GM19351 (cell line): ENCODE measurements at regions not wholly inside any gene's neighbourhood (a gene's known extent, or its start where the extent isn't known, plus 50 kb on each side); places are given as distances from the start of the nearest gene placed in this dataset.
"Not testable (repeated sequence)": the region's sequence is repeated elsewhere in the genome, so short reads cannot be mapped to it uniquely, and the experiment has no call there.

Experiments
- ATAC-seq: cut with Tn5 transposase; IDR thresholded peaks from one replicate; pipeline ENCODE4 v1.9.1; 2021; ENCODE audit warnings: mild to moderate bottlenecking, moderate library complexity; ENCODE audit not compliant: unreplicated experiment

GRCh38 chr6:86118271-86118670 lies 475.6 kb upstream of the SYNCRIP start:
- ATAC-seq = no peak

- no peak for ATAC-seq
Measured at GRCh38 chr6:86107985-86108384, 465.3 kb upstream of the SYNCRIP start.

DNA sequence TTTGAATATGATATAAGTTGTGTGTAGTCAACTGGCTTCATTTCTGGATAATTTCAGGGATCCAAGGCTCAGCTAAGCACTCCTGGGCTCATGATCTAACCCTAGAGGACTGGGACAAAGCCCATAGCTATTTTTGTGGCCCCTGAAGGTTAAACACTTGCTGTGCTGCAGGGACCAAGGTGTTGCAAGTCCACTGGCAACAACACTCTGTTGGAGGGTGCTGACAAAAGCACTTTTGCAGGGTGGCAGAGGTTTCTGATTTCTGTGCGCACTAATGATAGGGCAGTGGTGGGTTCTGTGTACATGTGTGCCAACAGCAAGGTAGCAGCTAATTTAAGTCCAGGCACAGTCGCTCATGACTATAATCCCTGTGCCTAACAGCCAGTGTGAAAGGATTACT lies 445.3 kb upstream of the SYNCRIP start:
- no peak for ATAC-seq

DNA sequence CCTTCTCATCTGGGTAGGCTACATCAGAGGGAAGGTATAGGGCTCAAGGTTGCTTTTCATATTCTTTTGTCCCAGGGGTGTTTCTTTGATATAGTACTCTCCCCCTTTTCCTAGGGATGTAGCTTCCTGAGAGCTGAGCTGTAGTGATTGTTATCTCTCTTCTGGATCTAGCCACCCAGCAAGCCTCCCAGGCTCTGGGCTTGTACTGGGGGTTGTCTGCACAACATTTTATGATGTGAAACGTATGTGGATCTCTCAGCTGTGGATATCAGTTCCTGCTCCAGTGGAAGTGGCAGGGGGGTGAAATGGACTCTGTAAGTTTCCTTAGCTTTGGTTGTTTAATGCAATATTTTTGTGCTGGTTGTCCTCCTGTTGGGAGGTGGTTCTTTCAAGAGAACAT lies 437.3 kb upstream of the SYNCRIP start:
- no peak for ATAC-seq

- no peak for ATAC-seq
Measured at GRCh38 chr6:86070151-86070550, 427.5 kb upstream of the SYNCRIP start.

DNA sequence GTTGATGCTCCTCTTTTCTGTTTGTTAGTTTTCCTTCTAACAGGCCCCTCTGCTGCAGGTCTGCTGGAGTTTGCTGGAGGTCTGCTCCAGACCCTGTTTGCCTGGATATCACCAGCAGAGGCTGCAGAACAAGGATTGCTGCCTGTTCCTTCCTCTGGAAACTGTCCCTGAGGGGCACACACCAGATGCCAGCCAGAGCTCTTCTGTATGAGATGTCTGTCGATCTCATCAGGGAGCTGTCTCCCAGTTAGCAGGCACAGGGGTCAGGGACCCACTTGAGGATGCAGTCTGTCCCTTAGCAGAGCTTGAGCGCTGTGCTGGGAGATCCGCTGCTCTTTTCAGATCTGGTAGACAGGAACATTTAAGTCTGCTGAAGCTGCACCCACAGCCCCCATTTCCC lies 422.3 kb upstream of the SYNCRIP start:
- not testable (repeated sequence) for ATAC-seq

DNA sequence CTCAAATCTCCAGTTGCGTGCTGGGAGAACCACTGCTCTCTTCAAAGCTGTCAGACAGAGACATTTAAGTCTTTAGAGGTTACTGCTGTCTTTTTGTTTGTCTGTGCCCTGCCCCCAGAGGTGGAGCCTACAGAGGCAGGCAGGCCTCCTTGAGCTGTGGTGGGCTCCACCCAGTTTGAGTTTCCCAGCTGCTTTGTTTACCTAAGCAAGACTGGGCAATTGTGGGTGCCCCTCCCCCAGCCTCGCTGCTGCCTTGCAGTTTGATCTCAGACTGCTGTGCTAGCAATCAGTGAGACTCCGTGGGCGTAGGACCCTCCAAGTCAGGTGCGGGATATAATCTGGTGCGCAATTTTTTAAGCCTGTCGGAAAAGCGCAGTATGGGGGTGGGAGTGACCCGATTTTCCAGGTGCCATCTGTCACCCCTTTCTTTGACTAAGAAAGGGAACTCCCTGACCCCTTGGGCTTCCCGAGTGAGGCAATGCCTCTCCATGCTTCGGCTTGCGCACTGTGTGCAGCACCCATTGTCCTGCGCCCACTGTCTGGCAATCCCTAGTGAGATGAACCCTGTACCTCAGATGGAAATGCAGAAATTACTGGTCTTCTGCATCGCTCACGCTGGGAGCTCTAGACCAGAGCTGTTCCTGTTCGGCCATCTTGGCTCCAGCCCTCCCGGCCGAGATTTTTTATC lies 414.8 kb upstream of the SYNCRIP start:
- ATAC-seq = not testable (repeated sequence)

GRCh38 chr6:86045038-86045437 lies 402.4 kb upstream of the SYNCRIP start:
- no peak for ATAC-seq

DNA sequence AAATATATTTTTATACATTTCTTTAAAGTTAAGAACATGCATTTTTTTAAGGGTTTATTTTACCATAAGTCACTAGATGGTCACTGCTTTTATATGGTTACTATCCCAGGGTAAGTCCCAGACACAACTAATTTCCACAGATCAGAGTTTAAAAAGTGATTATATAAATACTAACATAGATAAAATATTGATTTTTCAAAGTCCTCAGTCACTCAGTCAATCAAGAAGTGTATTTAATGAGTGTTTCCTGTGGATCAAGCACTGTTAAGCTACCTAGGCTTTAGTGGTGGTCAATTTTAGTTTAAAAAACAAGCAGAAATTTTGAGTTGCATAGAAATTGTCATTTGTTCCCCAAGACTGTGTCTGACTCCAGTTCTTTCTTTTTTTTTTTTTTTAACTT lies 399.5 kb upstream of the SYNCRIP start:
- no peak for ATAC-seq

DNA sequence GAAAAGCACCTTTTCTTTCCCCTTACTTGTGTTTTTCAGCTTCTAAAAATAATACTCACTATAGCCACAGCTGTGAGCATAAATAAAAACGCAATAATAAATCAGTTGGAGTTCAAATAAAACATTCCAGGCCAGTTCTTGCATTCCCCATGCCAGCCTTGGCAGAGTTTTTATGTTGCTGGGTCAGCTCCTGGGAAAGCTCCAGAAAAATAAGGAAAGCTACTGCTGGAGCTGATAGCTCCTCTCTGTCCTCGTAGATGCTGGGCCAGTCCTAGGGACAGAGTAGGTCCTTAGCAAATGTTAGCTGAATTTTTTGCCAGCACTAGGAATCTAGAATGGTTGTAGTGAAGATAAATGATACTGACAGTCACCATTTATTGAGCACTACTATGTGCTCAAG lies 389.0 kb upstream of the SYNCRIP start:
- no peak for ATAC-seq

- no peak for ATAC-seq
Measured at GRCh38 chr6:86030875-86031274, 388.2 kb upstream of the SYNCRIP start.

DNA sequence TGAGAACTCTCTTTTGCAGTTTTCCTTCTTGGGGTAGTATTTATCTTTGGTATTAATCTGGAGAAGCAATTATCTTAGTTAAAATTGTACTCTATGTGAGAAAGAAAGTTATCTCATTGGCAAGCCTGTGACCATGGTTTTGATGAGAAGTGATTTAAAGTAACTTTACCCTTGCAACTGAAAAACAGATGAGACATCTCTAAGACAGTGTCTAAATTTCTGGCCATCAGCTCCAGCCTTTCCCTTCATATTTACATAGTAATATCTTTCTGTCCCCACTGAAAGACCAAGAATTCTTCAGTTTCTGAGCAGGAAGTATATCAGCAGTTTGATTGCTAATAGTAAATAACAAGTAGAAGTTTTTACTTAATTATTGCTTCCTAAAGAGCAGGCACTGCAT lies 386.1 kb upstream of the SYNCRIP start:
- no peak for ATAC-seq

- ATAC-seq = not testable (repeated sequence)
Measured at GRCh38 chr6:86026890-86027289, 384.2 kb upstream of the SYNCRIP start.

DNA sequence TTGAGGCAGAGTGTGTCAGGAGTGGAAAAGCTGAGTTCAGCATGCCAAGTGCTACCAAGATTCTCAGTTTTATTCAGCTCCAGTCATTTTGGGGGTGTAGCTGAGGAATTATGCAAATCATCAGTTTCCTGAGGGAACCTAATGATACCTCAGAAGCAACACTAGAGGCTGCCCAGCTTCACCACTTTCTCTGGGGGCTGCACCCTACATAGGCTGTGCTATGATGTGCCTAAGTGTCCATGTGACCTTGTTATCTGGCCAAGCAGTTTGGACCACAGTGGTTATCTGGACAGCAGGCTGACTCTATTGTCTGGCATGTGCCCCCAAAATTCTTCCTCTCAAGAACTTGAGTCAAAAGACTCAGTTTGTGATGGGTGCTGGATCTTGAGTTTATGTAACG lies 374.6 kb upstream of the SYNCRIP start:
- peak; percentile 79 for ATAC-seq

DNA sequence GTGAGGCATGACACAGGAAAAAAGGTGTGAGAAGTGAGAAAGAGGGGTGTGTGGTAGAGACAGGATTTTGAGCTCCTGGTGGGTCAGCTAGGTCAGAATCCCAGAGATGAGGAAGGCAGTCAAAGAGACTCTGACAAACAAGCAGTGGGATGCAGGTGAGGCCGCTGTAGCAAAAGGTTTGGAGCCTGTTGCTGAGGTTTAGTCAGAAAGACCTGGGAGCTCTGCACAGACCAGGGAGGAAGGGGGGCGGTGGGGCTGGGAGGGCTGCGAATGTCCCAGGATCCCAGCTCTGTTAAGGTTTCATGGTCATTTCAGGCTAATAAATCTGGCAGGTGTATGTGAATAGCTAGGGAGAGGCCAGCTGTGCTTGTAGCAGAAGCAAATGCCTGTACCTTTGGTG lies 373.9 kb upstream of the SYNCRIP start:
- ATAC-seq = no peak

DNA sequence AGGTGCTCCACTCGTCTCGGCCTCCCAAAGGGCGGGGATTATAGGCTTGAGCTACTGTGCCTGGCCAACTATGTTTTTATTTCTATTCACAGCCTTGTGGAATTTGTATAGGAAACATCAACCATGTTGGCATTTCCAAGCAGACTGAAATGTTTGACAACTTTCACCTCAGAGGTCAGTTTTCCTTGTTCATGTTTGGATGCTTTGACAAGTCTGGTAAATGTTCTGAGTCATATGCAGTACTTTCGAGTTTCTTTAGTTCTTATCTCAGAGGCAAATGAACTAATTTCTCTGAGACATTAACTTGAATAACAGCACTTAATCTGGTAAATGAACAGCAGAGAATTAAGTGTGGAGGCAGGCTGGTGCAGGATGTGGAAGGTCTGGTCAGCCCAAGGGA lies 373.4 kb upstream of the SYNCRIP start:
- no peak for ATAC-seq

DNA sequence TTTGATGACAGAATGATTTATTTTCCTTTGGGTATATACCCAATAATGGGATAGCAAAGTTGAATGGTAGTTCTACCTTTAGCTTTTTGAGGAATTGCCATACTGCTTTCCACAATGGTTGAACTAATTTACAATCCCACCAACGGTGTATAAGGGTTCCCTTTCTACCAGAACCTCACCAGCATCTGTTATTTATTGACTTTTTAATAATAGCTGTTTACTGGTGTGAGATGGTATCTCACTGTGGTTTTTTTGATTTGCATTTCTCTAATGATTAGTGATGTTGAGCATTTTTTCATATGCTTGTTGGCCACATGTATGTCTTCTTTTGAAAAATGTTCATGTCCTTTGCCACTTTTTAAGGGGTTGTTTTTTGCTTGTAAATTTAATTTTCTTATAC lies 370.3 kb upstream of the SYNCRIP start:
- not testable (repeated sequence) for ATAC-seq

DNA sequence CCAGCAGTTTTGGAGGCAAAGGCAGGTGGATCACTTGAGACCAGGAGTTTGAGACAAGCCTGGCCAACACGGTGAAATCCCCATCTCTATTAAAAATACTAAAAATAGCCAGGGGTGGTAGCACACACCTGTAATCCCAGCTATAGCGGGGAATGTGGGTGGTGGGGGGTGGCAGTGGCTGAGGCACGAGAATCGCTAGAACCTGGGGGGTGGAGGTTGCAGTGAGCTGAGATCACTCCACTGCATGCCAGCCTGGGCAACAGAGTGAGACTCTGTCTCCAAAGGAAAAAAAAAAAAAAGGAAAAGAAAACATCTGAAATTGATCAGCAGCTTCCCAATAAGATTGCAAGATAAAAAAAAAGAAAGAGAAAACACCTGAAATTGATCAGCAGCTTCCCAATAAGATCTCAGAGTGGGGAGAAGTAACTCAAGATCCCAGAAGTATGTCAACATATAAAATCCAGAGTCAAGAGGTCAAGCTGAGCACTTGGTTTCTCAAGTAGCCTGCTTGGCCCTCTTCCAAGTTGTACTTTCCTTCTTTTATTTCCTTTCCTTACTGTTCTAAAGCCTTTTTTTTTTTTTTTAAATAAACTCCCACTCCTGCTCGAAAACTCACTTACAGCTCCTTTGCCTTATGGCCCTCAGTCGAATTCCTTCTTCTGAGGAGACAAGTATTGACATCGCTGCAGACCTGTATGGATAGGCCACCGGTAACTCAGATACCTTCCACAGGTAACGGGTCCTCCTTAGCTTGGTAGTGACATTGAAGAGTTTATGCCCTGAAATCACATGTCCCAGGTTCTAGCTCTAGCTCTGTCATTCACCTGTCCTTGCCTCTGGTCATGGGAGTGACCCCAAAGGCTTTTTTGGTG lies 368.5 kb upstream of the SYNCRIP start:
- ATAC-seq = no peak

DNA sequence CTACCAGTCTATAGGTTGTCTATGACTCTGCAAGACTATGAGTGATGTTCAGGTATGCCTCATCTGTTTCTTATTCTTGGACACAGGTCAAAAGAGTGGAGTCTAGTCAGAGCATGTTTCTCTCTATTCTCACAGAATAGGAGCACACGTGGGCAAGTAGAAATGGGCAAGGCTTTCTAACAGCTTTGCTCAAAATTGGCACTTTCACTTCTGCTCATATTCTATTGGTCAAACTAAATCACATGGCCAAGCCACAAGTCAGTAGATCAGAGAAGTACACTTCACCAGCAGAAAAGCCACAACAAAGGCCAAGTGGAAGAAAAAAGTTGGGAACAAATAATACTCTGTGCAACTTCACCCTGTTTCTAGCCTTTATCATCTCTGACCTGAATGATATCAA lies 354.5 kb upstream of the SYNCRIP start:
- peak; percentile 62 for ATAC-seq

- ATAC-seq = no peak
Measured at GRCh38 chr6:85996034-85996375, 353.3 kb upstream of the SYNCRIP start.

GRCh38 chr6:85995339-85996033 lies 352.8 kb upstream of the SYNCRIP start:
- no peak for ATAC-seq

DNA sequence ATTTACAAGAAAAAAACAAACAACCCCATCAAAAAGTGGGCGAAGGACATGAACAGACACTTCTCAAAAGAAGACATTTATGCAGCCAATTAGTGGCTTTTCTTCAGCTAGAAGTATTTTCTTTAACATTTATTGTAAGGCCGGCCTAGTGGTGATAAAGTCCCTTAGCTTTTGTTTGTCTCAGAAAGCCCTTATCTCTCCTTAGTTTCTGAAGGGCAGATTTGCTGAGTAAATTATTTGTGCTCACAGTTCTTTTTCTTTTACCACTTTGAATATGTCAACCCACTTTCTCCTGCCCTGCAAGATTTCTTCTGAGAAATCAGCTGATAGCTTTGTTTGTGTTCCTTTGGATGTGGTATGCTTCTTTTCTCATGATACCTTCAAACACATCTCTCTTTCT lies 344.0 kb upstream of the SYNCRIP start:
- ATAC-seq = no peak
